OCI-LY7 (cell line): ENCODE measurements at regions not wholly inside any gene's neighbourhood (a gene's known extent, or its start where the extent isn't known, plus 50 kb on each side); places are given as distances from the start of the nearest gene placed in this dataset.

ENCODE experiments used
- EZH2phosphoT487 ChIP-seq: fragments of 200-600 bp; sonication (generic); IDR thresholded peaks from 2 replicates; pipeline ENCODE4 v1.6.1; 2018; ENCODE audit warnings: low read depth, borderline replicate concordance, mild to moderate bottlenecking, mixed run types, antibody characterized with exemption, low read length, moderate library complexity, mixed read lengths
- TF ChIP-seq, protein P1 (sequence below): fragments of 200-600 bp; sonication (generic); conservative IDR thresholded peaks from 2 replicates; pipeline ENCODE4 v1.5.1; 2014; ENCODE audit warnings: mild to moderate bottlenecking, antibody characterized with exemption, low read length, moderate library complexity, mixed read lengths

DNA sequence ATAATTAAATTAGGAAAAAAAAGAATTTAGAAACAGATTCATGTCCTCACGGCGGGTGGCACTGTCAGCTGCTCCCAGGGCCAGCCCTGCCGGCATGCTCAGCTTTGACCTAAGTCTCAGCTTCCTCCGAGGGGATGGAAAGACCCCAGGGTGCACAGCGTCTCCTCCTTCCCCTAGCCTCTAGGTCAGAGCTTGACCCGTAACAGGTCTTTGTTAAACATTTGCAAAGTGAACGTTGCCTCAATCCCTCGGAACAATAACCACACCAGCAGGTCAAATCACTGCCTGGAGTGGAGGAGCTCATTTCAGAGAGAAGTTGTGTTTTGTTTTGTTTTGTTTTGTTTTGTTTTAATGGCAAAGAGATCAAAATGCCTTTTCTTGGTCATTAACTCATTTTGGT is 171.3 kb downstream of the TMEM18 start:
- TF ChIP-seq, protein P1, sequence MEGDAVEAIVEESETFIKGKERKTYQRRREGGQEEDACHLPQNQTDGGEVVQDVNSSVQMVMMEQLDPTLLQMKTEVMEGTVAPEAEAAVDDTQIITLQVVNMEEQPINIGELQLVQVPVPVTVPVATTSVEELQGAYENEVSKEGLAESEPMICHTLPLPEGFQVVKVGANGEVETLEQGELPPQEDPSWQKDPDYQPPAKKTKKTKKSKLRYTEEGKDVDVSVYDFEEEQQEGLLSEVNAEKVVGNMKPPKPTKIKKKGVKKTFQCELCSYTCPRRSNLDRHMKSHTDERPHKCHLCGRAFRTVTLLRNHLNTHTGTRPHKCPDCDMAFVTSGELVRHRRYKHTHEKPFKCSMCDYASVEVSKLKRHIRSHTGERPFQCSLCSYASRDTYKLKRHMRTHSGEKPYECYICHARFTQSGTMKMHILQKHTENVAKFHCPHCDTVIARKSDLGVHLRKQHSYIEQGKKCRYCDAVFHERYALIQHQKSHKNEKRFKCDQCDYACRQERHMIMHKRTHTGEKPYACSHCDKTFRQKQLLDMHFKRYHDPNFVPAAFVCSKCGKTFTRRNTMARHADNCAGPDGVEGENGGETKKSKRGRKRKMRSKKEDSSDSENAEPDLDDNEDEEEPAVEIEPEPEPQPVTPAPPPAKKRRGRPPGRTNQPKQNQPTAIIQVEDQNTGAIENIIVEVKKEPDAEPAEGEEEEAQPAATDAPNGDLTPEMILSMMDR = no peak
- TF ChIP-seq EZH2phosphoT487 = no peak
